OCI-M2 (cell line): ENCODE measurements at regions not wholly inside any gene's neighbourhood (a gene's known extent, or its start where the extent isn't known, plus 50 kb on each side); places are given as distances from the start of the nearest gene placed in this dataset.

Experiments used
- DNase-seq: peaks from one replicate; lab custom pipeline; 2025; ENCODE audit not compliant: unreplicated experiment; lab: John Stamatoyannopoulos, UW

- DNase-seq = no peak
These were observed 252.6 kb downstream of the RHOU start for GRCh38 chr1:228987736-228988506.

GRCh38 chr1:228988664-228989063 is 253.4 kb downstream of the RHOU start:
- DNase-seq = no peak

- DNase-seq = no peak
These were observed 253.9 kb downstream of the RHOU start for GRCh38 chr1:228989176-228989575.

GRCh38 chr1:228989676-228989991 is 254.4 kb downstream of the RHOU start:
- DNase-seq = no peak

GRCh38 chr1:228989992-228990827 is 254.9 kb downstream of the RHOU start:
- no peak for DNase-seq

GRCh38 chr1:228990906-228991569 is 255.8 kb downstream of the RHOU start:
- DNase-seq = no peak

- DNase-seq = no peak
These were observed 256.8 kb downstream of the RHOU start for GRCh38 chr1:228992044-228992443.

- no peak for DNase-seq
These were observed 257.7 kb downstream of the RHOU start for GRCh38 chr1:228992907-228993535.

- DNase-seq = no peak
These were observed 259.7 kb downstream of the RHOU start for GRCh38 chr1:228994676-228995594.

- no peak for DNase-seq
These were observed 261.0 kb downstream of the RHOU start for GRCh38 chr1:228996281-228996680.

GRCh38 chr1:228997721-228998144 is 262.5 kb downstream of the RHOU start:
- no peak for DNase-seq

GRCh38 chr1:228998179-228998578 is 262.9 kb downstream of the RHOU start:
- DNase-seq = no peak

- no peak for DNase-seq
These were observed 264.3 kb downstream of the RHOU start for GRCh38 chr1:228999446-229000170.

- no peak for DNase-seq
These were observed 264.9 kb downstream of the RHOU start for GRCh38 chr1:229000187-229000586.

GRCh38 chr1:229001467-229002011 is 266.3 kb downstream of the RHOU start:
- DNase-seq = no peak

GRCh38 chr1:229002037-229002436 is 266.8 kb downstream of the RHOU start:
- DNase-seq = no peak

- no peak for DNase-seq
These were observed 267.2 kb downstream of the RHOU start for GRCh38 chr1:229002451-229002960.

GRCh38 chr1:229003233-229004031 is 267.5 kb upstream of the RAB4A start:
- no peak for DNase-seq
